H1 (cell line): ENCODE measurements at regions not wholly inside any gene's neighbourhood (a gene's known extent, or its start where the extent isn't known, plus 50 kb on each side); places are given as distances from the start of the nearest gene placed in this dataset.

Source experiments
- CHD7 ChIP-seq: fragments of 300-600 bp; sonication (generic); IDR thresholded peaks from 2 replicates; pipeline ENCODE4 v1.7.1; 2012; ENCODE audit warnings: low read length, moderate library complexity, mild to moderate bottlenecking, inconsistent platforms; ENCODE audit not compliant: insufficient replicate concordance
- GTF2F1 ChIP-seq: IDR thresholded peaks from 2 replicates; pipeline ENCODE4 v1.6.1; 2012; ENCODE audit warnings: low read depth, low read length, improper control_type of control experiment, borderline replicate concordance
- KDM5A ChIP-seq: fragments of 200-600 bp; IDR thresholded peaks from 2 replicates; pipeline ENCODE4 v1.7.1; 2012; ENCODE audit warnings: mild to moderate bottlenecking, low read length, inconsistent platforms, mixed read lengths
- MAFK ChIP-seq: IDR thresholded peaks from 2 replicates; pipeline ENCODE4 v1.6.1; 2012; ENCODE audit warnings: low read depth, mild to moderate bottlenecking, improper control_type of control experiment, low read length
- POLR2AphosphoS5 ChIP-seq: IDR thresholded peaks from 2 replicates; pipeline ENCODE4 v1.6.1; 2011; ENCODE audit warnings: low read depth, low read length
- POU5F1 ChIP-seq: IDR thresholded peaks from 2 replicates; pipeline ENCODE4 v1.6.1; 2011; ENCODE audit warnings: low read depth, mild to moderate bottlenecking, low read length, moderate library complexity
- SUZ12 ChIP-seq: fragments of 200-600 bp; sonication (generic); IDR thresholded peaks from 2 replicates; pipeline ENCODE4 v1.6.1; 2012; ENCODE audit warnings: mild to moderate bottlenecking, inconsistent platforms, low read length, moderate library complexity, mixed read lengths
- TAF7 ChIP-seq: optimal IDR thresholded peaks from 2 replicates; pipeline ENCODE3; 2011; ENCODE audit warnings: low read depth, mild to moderate bottlenecking, inconsistent platforms, low read length, moderate library complexity, borderline replicate concordance
- TF ChIP-seq, protein P1 (sequence below): IDR thresholded peaks from 2 replicates; pipeline ENCODE4 v1.6.1; 2012; ENCODE audit warnings: inconsistent platforms

GRCh38 chr20:43379239-43379917 is 78.3 kb upstream of the SRSF6 start (continued):
- TF ChIP-seq, protein P1, sequence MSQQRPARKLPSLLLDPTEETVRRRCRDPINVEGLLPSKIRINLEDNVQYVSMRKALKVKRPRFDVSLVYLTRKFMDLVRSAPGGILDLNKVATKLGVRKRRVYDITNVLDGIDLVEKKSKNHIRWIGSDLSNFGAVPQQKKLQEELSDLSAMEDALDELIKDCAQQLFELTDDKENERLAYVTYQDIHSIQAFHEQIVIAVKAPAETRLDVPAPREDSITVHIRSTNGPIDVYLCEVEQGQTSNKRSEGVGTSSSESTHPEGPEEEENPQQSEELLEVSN: no peak
- TF ChIP-seq POLR2AphosphoS5 (no peak), KDM5A (no peak), GTF2F1 (no peak), MAFK (no peak), SUZ12 (no peak), TAF7 (no peak), POU5F1 (no peak), CHD7 (no peak)
